Heart right ventricle (tissue), 16 donors: ENCODE measurements at regions not wholly inside any gene's neighbourhood (a gene's known extent, or its start where the extent isn't known, plus 50 kb on each side); places are given as distances from the start of the nearest gene placed in this dataset.

Experiments
- ATAC-seq, 8 donors: fragments of 200-7000 bp; cut with Tn5 transposase; one replicate each; pipeline ENCODE4 v1.9.1; 2020; ENCODE audit warnings: mild to moderate bottlenecking in 8 of 8, moderate library complexity in 8 of 8, moderate number of reproducible peaks in 1 of 8
- DNase-seq, 2 donors: peaks; one replicate each; pipeline ENCODE4 v3.0.0-alpha.2; 2020
- H3K27ac ChIP-seq, 10 donors: fragments of 200-600 bp; sonication (generic) in 2 of 10; one replicate each; pipeline versions ENCODE4 v1.5.0 to v1.8.0; 2020 to 2022; ENCODE audit warnings: mild to moderate bottlenecking in 3 of 10
- H3K27me3 ChIP-seq, 7 donors: fragments of 200-600 bp; one replicate each; pipeline ENCODE4 v1.8.0; 2021 to 2022; ENCODE audit warnings: mild to moderate bottlenecking in 2 of 7
- H3K36me3 ChIP-seq, 9 donors: fragments of 200-600 bp; sonication (generic) in 1 of 9; one replicate each; pipeline versions ENCODE4 v1.5.0 to v1.8.0; 2020 to 2022; ENCODE audit warnings: mild to moderate bottlenecking in 2 of 9
- H3K4me1 ChIP-seq, 9 donors: fragments of 200-600 bp; sonication (generic) in 1 of 9; one replicate each; pipeline versions ENCODE4 v1.5.0 to v1.8.0; 2020 to 2022; ENCODE audit warnings: mild to moderate bottlenecking in 4 of 9
- H3K4me3 ChIP-seq, 10 donors: fragments of 200-600 bp; sonication (generic) in 2 of 10; one replicate each; pipeline versions ENCODE4 v1.5.0 to v1.8.0; 2020 to 2022; ENCODE audit warnings: mild to moderate bottlenecking in 7 of 10, moderate library complexity in 2 of 10
- H3K9me3 ChIP-seq, 11 donors: fragments of 200-600 bp in 10 of 11; sonication (generic) in 2 of 11; one replicate each; pipeline versions ENCODE4 v1.5.0 to v1.8.0; 2013 to 2022; ENCODE audit warnings: mild to moderate bottlenecking in 2 of 11, control low read depth in 1 of 11, moderate library complexity in 1 of 11
- WGBS, 2 donors: extraction: QIAGEN DNeasy Blood & Tissue Kit; methylation state at CpG; one replicate each; pipeline ENCODE4 v1.1.7; 2013; ENCODE audit warnings: inconsistent platforms in 1 of 2; 5-methylcytosine and 5-hydroxymethylcytosine counted together
- intact Hi-C, 10 donors: fragments of 100-400 bp; cut with DNase I; formaldehyde crosslinking; loops; one replicate each; pipeline versions ENCODE4 v1.11.1 to v1.14.2; 2022
- TF ChIP-seq, protein P1 (sequence below), 9 donors: fragments of 200-600 bp; sonication (generic) in 2 of 9; IDR thresholded peaks; one replicate each; pipeline versions ENCODE4 v1.5.0 to v1.8.0; 2021 to 2022; ENCODE audit warnings: antibody characterized with exemption in 9 of 9, mild to moderate bottlenecking in 5 of 9, moderate library complexity in 1 of 9
- donor health status: Arrhythmogenic right ventricular cardiomyopathy.
- donor health status: ischemic (EF 13 %, LVEDD 7.1; RV severe dilation, severe dysfunction).
- donor health status: healthy with polysubstance abuse.
- donor health status: DM: no; HTN: yes; CAD: no.
- donor health status: DM: no; HTN: no; CAD: no.
- donor health status: ischemic (EF 25% LVEDD 6.9; RV normal size, moderate dysfunction).
- donor health status: ischemic (EF 25% LVEDD 5.7; RV mildly dilated, moderate dysfunction).
- donor health status: healthy.
- donor health status: DM: yes; HTN: yes; CAD: no.
- donor health status: Ischemic cardiomyopathy.
- donor health status: ischemic (EF 35%, LVEDD 5.7; RV mildly dilated, moderate dysfunction).
- donor health status: nonischemic (EF 11% LVEDD 7.7; RV severe dilation, severe dysfunction).
- donor health status: DM: yes; HTN: yes; CAD: no.
- donor health status: PGD.
- donor health status: ischemic (EF 29% LVEDD 5.4; RV normal size, mild dysfunction).
- donor health status: nonischemic (EF 23%, LVEDD 6.1; RV moderate dilation, normal function).

DNA sequence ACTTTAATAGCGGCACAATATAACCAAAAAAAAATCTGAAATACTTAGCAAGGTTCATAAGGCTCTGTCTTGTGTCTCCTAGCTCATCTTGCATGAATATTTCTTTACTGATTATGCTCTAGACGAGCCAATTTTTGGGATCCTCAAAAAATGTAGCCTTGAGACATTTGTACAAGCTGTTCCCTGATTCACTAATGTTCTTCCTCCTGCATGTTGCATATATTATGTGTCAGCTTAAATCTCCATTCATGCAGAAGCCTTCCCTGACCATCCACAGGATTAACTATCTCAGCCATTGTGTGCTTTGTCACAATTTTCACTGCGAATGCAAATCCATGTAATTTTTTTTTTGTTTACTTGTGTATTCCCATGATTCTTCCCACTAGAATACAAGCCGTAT, 594.0 kb upstream of the VRK2 start:
- no peak overlapping the region for H3K4me3 ChIP-seq
- H3K27me3 ChIP-seq: no peaks in the 10 kb centered on the region
- H3K36me3 ChIP-seq: no peaks in the 10 kb centered on the region
- WGBS, 2 donors: 73 to 86% methylated on average over 4 of the region's 4 CpGs
- TF ChIP-seq, protein P1, sequence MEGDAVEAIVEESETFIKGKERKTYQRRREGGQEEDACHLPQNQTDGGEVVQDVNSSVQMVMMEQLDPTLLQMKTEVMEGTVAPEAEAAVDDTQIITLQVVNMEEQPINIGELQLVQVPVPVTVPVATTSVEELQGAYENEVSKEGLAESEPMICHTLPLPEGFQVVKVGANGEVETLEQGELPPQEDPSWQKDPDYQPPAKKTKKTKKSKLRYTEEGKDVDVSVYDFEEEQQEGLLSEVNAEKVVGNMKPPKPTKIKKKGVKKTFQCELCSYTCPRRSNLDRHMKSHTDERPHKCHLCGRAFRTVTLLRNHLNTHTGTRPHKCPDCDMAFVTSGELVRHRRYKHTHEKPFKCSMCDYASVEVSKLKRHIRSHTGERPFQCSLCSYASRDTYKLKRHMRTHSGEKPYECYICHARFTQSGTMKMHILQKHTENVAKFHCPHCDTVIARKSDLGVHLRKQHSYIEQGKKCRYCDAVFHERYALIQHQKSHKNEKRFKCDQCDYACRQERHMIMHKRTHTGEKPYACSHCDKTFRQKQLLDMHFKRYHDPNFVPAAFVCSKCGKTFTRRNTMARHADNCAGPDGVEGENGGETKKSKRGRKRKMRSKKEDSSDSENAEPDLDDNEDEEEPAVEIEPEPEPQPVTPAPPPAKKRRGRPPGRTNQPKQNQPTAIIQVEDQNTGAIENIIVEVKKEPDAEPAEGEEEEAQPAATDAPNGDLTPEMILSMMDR (IDR thresholded peaks at IDR 0.05): no peak
- no peaks in the 10 kb centered on the region for H3K9me3 ChIP-seq
- H3K4me1 ChIP-seq: no peaks in the 10 kb centered on the region
- intact Hi-C loops: no loop called here
- no peak overlapping the region for H3K27ac ChIP-seq
- no peak for ATAC-seq
- no peak for DNase-seq

DNA sequence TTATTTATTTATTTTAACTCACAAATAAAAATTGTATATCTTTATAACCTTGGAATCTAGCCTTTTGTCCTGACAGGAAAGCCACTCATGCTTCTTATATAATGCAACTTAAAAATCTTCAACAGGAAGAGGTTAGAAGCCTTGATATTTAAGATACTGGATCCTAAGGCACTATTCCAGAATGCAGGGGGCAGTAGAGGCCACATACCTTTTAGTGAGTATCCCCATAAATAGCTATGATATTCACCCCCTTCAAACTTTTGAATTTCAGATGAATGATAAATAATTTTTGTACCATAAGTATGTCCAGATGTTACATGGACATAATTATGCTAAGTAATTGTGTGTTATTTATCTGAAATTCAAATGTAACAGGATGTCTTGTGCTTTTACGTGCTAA, 592.7 kb upstream of the VRK2 start:
- Histone ChIP-seq H3K27ac (no peak overlapping the region), H3K36me3 (no peaks in the 10 kb centered on the region), H3K27me3 (no peaks in the 10 kb centered on the region), H3K4me3 (no peak overlapping the region), H3K9me3 (peaks cover 0 to 5% (median 0%) of the 10 kb centered on the region in 11 donors), H3K4me1 (no peaks in the 10 kb centered on the region)
- no peak for DNase-seq
- TF ChIP-seq, protein P1 (IDR thresholded peaks at IDR 0.05): no peak
- intact Hi-C loops: no loop called here
- ATAC-seq: no peak
- 90 to 93% methylated on average over 1 of the region's 1 CpG for WGBS, 2 donors

DNA sequence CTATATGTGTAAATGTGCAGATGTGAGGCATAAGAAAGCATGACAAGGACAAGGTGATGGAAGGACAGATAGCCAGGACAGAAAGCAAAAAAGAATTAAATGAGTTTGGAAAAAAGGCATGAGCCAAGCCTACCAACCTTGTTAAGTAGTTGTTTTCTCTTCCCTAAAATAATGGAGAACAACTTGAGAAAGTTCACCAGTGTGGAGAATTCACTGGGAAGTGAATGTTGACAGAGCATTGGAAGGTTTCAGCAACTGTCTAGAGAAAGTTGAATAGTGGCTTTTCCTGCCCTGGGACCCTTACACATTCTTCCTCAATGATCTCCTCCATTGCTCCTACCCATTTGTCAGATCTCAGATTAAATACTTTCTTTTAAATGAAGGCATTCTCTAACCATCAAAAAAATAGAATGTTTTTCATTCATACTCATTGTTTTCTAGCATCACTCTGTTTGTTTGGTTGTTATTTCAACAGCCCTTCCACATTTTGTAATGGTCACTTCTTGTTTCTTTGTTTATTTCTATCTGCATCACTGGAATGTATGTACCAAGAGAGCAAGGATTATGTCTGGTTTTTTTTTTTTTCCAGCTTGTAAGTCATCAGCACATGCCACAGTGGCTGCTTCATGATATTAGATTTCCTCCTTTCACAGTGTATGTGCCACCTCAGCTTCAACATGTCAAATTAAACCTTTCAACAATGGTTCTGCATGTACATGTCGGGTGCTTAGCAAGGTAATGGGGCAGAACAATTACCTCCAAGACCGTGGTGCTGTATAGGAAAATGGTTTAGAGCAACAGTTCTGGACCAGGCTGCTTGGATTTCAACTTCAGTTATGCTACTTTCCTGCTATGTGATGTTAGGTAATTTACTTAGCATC, 586.0 kb upstream of the VRK2 start:
- Histone ChIP-seq H3K4me1 (no peaks in the 10 kb centered on the region), H3K4me3 (no peak overlapping the region), H3K27ac (no peak overlapping the region), H3K27me3 (no peaks in the 10 kb centered on the region), H3K36me3 (no peaks in the 10 kb centered on the region), H3K9me3 (peaks cover 0 to 5% (median 0%) of the 10 kb centered on the region in 11 donors)
- ATAC-seq (no peak), DNase-seq (no peak)
- 59 to 64% methylated on average over 2 of the region's 2 CpGs for WGBS, 2 donors
- TF ChIP-seq, protein P1 (IDR thresholded peaks at IDR 0.05): no peak
- intact Hi-C loops: no loop called here

DNA sequence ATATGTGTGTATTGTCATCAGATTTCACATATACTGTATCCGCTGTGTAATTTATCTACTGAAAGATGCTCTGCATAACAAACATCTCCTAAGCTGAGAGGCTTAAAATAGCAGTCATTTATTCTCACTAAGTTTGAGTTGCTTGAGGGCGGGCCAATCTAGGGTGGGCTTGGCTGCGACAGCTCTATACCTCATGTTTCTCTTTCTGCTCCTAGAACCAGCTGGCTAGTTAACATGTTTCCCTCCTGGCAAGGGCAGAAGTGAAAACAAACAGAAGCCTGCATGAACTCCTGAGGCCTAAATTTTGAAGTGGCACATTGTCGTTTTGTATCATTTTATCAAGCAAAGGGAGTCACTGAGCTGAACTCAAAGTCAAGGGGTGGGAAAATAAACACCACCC, 585.0 kb upstream of the VRK2 start:
- intact Hi-C loops: no loop called here
- no peak overlapping the region for H3K27ac ChIP-seq
- H3K4me3 ChIP-seq: no peak overlapping the region
- H3K4me1 ChIP-seq: no peaks in the 10 kb centered on the region
- TF ChIP-seq, protein P1 (IDR thresholded peaks at IDR 0.05): no peak
- DNase-seq (no peak), ATAC-seq (no peak)
- H3K36me3 ChIP-seq: no peaks in the 10 kb centered on the region
- 69 to 72% methylated on average over 4 of the region's 4 CpGs for WGBS, 2 donors
- H3K9me3 ChIP-seq: peaks cover 0 to 5% (median 0%) of the 10 kb centered on the region in 11 donors
- no peaks in the 10 kb centered on the region for H3K27me3 ChIP-seq
